ENCODE measurements at regions not wholly inside any gene's neighbourhood (a gene's known extent, or its start where the extent isn't known, plus 50 kb on each side); places are given as distances from the start of the nearest gene placed in this dataset.

GRCh38 chr5:125894383-125894782 lies 528.8 kb upstream of the GRAMD2B start:
- no peak for DNase-seq (ENCODE audit: extremely low spot score)
- TF ChIP-seq CTCF (IDR thresholded peaks at IDR 0.05; ENCODE audit: control extremely low read depth, extremely low read depth, low read depth, missing control alignments), result no peak
- CTCF ChIA-PET, result no interaction called here
- POLR2A ChIA-PET, result no interaction called here

GRCh38 chr5:125896368-125896767 lies 526.8 kb upstream of the GRAMD2B start:
- TF ChIP-seq CTCF (IDR thresholded peaks at IDR 0.05; ENCODE audit: control extremely low read depth, extremely low read depth, low read depth, missing control alignments), result no peak
- no peak for DNase-seq (ENCODE audit: extremely low spot score)
- ChIA-PET POLR2A (no interaction called here), CTCF (interaction anchor here (1.0 to 1.5 kb wide), 2 partner anchors 8 to 442 kb away, joined by 3 read pairs; no protein-coding TSS in a partner anchor)

- ChIA-PET CTCF (interaction anchor here (1.5 kb wide), 1 partner anchor 9 kb away, joined by 3 read pairs; no protein-coding TSS in a partner anchor), POLR2A (no interaction called here)
- no peak for TF ChIP-seq CTCF (IDR thresholded peaks at IDR 0.05; ENCODE audit: control extremely low read depth, extremely low read depth, low read depth, missing control alignments)
- DNase-seq (ENCODE audit: extremely low spot score), result no peak
These were observed 526.1 kb upstream of the GRAMD2B start for GRCh38 chr5:125897089-125897488.

GRCh38 chr5:125898851-125899405 lies 524.3 kb upstream of the GRAMD2B start:
- CTCF ChIA-PET, result no interaction called here
- no peak for DNase-seq (ENCODE audit: extremely low spot score)
- TF ChIP-seq CTCF (IDR thresholded peaks at IDR 0.05; ENCODE audit: control extremely low read depth, extremely low read depth, low read depth, missing control alignments), result no peak
- POLR2A ChIA-PET, result no interaction called here

- TF ChIP-seq CTCF (IDR thresholded peaks at IDR 0.05; ENCODE audit: control extremely low read depth, extremely low read depth, low read depth, missing control alignments), result no peak
- POLR2A ChIA-PET, result no interaction called here
- no peak for DNase-seq (ENCODE audit: extremely low spot score)
- CTCF ChIA-PET, result no interaction called here
These were observed 511.2 kb upstream of the GRAMD2B start for GRCh38 chr5:125912028-125912427.

- ChIA-PET POLR2A (no interaction called here), CTCF (interaction anchor here (1.3 kb wide), 1 partner anchor 10 kb away, joined by 4 read pairs; no protein-coding TSS in a partner anchor)
- no peak for DNase-seq (ENCODE audit: extremely low spot score)
- TF ChIP-seq CTCF (IDR thresholded peaks at IDR 0.05; ENCODE audit: control extremely low read depth, extremely low read depth, low read depth, missing control alignments), result no peak
These were observed 510.0 kb upstream of the GRAMD2B start for GRCh38 chr5:125913200-125913599.

Data from GM10248 (cell line).